GM23338 (cell line): ENCODE measurements at regions not wholly inside any gene's neighbourhood (a gene's known extent, or its start where the extent isn't known, plus 50 kb on each side); places are given as distances from the start of the nearest gene placed in this dataset.

Experiments used
- CREB1 ChIP-seq: fragments of 250-450 bp; sonication (Bioruptor Pico); IDR thresholded peaks from 2 replicates; pipeline ENCODE4 v1.5.0; 2020; ENCODE audit warnings: low read depth, mild to moderate bottlenecking, moderate library complexity
- EZH2 ChIP-seq: fragments of 200-600 bp; sonication (generic); IDR thresholded peaks from one replicate; pipeline ENCODE4 v1.8.0; 2017; ENCODE audit warnings: antibody characterized with exemption, mild to moderate bottlenecking, low read depth; ENCODE audit not compliant: unreplicated experiment
- EZH2phosphoT487 ChIP-seq: fragments of 200-600 bp; sonication (generic); IDR thresholded peaks from one replicate; pipeline ENCODE4 v1.8.1; 2018; ENCODE audit warnings: antibody characterized with exemption; ENCODE audit not compliant: unreplicated experiment
- JUNB ChIP-seq: IDR thresholded peaks from one replicate; pipeline ENCODE4 v1.6.1; 2016; ENCODE audit warnings: antibody characterized with exemption; ENCODE audit not compliant: unreplicated experiment
- NANOG ChIP-seq: IDR thresholded peaks from 2 replicates; pipeline ENCODE4 v1.6.1; 2016; ENCODE audit warnings: antibody characterized with exemption, borderline replicate concordance
- POLR2AphosphoS5 ChIP-seq: IDR thresholded peaks from 2 replicates; pipeline ENCODE4 v1.6.1; 2016; ENCODE audit warnings: antibody characterized with exemption, low read depth
- STAT1 ChIP-seq: IDR thresholded peaks from one replicate; pipeline ENCODE4 v1.6.1; 2016; ENCODE audit warnings: antibody characterized with exemption; ENCODE audit not compliant: unreplicated experiment
- ZNF114 ChIP-seq: fragments of 250-450 bp; sonication (Bioruptor Pico); IDR thresholded peaks from 2 replicates; pipeline ENCODE4 v1.5.0; 2020; ENCODE audit warnings: mild to moderate bottlenecking, moderate library complexity
- ZNF331 ChIP-seq: fragments of 250-450 bp; sonication (Bioruptor Pico); IDR thresholded peaks from 2 replicates; pipeline ENCODE4 v1.5.0; 2020; ENCODE audit warnings: low read depth, mild to moderate bottlenecking, moderate library complexity
- TF ChIP-seq, protein P1 (sequence below), 2 experiments: fragments of 200-600 bp in 1 of 2; sonication (generic) in 1 of 2; conservative IDR thresholded peaks; 2 replicates each; pipeline versions ENCODE4 v1.5.1 to v1.6.1; 2016 to 2017; ENCODE audit warnings: antibody characterized with exemption in 2 of 2, low read depth in 2 of 2, mild to moderate bottlenecking in 2 of 2, moderate library complexity in 1 of 2
- TF ChIP-seq, protein P2 (sequence below): IDR thresholded peaks from one replicate; pipeline ENCODE4 v1.6.1; 2018; ENCODE audit warnings: antibody characterized with exemption; ENCODE audit not compliant: unreplicated experiment
- TF ChIP-seq, protein P3 (sequence below): IDR thresholded peaks from 2 replicates; pipeline ENCODE4 v1.6.1; 2016; ENCODE audit warnings: antibody characterized with exemption
- TF ChIP-seq, protein P4 (sequence below): fragments of 250-450 bp; sonication (Bioruptor Pico); IDR thresholded peaks from 2 replicates; pipeline ENCODE4 v1.5.0; 2020; ENCODE audit warnings: mild to moderate bottlenecking, moderate library complexity

DNA sequence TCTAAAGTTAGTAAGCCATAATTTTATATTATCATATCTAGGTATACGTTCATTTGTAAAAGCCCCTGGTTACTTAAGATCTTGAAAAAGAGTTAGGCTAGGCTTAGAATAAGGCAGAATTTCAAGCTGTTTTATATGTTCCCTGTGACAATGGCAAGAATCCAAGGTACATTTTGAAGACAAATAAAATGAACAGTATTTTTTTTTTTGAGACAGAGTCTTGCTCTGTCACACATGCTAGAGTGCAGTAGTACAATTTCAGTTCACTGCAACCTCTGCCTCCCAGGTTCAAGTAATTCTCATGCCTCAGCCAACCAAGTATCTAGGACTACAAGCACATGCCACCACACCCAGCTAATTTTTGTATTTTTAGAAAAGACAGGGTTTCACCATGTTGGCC lies 139.2 kb downstream of the DUSP6 start:
- TF ChIP-seq POLR2AphosphoS5 (no peak), EZH2 (no peak), JUNB (no peak), EZH2phosphoT487 (no peak), NANOG (no peak), CREB1 (CRISPR knock-in tag) (no peak), STAT1 (no peak), ZNF331 (no peak), ZNF114 (CRISPR knock-in tag) (no peak)
- TF ChIP-seq, protein P1, sequence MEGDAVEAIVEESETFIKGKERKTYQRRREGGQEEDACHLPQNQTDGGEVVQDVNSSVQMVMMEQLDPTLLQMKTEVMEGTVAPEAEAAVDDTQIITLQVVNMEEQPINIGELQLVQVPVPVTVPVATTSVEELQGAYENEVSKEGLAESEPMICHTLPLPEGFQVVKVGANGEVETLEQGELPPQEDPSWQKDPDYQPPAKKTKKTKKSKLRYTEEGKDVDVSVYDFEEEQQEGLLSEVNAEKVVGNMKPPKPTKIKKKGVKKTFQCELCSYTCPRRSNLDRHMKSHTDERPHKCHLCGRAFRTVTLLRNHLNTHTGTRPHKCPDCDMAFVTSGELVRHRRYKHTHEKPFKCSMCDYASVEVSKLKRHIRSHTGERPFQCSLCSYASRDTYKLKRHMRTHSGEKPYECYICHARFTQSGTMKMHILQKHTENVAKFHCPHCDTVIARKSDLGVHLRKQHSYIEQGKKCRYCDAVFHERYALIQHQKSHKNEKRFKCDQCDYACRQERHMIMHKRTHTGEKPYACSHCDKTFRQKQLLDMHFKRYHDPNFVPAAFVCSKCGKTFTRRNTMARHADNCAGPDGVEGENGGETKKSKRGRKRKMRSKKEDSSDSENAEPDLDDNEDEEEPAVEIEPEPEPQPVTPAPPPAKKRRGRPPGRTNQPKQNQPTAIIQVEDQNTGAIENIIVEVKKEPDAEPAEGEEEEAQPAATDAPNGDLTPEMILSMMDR (conservative IDR thresholded peaks at IDR 0.05; ENCODE audit: low read depth in 2 of 2) = no peak
- TF ChIP-seq, protein P2, sequence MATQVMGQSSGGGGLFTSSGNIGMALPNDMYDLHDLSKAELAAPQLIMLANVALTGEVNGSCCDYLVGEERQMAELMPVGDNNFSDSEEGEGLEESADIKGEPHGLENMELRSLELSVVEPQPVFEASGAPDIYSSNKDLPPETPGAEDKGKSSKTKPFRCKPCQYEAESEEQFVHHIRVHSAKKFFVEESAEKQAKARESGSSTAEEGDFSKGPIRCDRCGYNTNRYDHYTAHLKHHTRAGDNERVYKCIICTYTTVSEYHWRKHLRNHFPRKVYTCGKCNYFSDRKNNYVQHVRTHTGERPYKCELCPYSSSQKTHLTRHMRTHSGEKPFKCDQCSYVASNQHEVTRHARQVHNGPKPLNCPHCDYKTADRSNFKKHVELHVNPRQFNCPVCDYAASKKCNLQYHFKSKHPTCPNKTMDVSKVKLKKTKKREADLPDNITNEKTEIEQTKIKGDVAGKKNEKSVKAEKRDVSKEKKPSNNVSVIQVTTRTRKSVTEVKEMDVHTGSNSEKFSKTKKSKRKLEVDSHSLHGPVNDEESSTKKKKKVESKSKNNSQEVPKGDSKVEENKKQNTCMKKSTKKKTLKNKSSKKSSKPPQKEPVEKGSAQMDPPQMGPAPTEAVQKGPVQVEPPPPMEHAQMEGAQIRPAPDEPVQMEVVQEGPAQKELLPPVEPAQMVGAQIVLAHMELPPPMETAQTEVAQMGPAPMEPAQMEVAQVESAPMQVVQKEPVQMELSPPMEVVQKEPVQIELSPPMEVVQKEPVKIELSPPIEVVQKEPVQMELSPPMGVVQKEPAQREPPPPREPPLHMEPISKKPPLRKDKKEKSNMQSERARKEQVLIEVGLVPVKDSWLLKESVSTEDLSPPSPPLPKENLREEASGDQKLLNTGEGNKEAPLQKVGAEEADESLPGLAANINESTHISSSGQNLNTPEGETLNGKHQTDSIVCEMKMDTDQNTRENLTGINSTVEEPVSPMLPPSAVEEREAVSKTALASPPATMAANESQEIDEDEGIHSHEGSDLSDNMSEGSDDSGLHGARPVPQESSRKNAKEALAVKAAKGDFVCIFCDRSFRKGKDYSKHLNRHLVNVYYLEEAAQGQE = no peak
- TF ChIP-seq, protein P3, sequence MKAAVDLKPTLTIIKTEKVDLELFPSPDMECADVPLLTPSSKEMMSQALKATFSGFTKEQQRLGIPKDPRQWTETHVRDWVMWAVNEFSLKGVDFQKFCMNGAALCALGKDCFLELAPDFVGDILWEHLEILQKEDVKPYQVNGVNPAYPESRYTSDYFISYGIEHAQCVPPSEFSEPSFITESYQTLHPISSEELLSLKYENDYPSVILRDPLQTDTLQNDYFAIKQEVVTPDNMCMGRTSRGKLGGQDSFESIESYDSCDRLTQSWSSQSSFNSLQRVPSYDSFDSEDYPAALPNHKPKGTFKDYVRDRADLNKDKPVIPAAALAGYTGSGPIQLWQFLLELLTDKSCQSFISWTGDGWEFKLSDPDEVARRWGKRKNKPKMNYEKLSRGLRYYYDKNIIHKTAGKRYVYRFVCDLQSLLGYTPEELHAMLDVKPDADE = no peak
- TF ChIP-seq, protein P4, sequence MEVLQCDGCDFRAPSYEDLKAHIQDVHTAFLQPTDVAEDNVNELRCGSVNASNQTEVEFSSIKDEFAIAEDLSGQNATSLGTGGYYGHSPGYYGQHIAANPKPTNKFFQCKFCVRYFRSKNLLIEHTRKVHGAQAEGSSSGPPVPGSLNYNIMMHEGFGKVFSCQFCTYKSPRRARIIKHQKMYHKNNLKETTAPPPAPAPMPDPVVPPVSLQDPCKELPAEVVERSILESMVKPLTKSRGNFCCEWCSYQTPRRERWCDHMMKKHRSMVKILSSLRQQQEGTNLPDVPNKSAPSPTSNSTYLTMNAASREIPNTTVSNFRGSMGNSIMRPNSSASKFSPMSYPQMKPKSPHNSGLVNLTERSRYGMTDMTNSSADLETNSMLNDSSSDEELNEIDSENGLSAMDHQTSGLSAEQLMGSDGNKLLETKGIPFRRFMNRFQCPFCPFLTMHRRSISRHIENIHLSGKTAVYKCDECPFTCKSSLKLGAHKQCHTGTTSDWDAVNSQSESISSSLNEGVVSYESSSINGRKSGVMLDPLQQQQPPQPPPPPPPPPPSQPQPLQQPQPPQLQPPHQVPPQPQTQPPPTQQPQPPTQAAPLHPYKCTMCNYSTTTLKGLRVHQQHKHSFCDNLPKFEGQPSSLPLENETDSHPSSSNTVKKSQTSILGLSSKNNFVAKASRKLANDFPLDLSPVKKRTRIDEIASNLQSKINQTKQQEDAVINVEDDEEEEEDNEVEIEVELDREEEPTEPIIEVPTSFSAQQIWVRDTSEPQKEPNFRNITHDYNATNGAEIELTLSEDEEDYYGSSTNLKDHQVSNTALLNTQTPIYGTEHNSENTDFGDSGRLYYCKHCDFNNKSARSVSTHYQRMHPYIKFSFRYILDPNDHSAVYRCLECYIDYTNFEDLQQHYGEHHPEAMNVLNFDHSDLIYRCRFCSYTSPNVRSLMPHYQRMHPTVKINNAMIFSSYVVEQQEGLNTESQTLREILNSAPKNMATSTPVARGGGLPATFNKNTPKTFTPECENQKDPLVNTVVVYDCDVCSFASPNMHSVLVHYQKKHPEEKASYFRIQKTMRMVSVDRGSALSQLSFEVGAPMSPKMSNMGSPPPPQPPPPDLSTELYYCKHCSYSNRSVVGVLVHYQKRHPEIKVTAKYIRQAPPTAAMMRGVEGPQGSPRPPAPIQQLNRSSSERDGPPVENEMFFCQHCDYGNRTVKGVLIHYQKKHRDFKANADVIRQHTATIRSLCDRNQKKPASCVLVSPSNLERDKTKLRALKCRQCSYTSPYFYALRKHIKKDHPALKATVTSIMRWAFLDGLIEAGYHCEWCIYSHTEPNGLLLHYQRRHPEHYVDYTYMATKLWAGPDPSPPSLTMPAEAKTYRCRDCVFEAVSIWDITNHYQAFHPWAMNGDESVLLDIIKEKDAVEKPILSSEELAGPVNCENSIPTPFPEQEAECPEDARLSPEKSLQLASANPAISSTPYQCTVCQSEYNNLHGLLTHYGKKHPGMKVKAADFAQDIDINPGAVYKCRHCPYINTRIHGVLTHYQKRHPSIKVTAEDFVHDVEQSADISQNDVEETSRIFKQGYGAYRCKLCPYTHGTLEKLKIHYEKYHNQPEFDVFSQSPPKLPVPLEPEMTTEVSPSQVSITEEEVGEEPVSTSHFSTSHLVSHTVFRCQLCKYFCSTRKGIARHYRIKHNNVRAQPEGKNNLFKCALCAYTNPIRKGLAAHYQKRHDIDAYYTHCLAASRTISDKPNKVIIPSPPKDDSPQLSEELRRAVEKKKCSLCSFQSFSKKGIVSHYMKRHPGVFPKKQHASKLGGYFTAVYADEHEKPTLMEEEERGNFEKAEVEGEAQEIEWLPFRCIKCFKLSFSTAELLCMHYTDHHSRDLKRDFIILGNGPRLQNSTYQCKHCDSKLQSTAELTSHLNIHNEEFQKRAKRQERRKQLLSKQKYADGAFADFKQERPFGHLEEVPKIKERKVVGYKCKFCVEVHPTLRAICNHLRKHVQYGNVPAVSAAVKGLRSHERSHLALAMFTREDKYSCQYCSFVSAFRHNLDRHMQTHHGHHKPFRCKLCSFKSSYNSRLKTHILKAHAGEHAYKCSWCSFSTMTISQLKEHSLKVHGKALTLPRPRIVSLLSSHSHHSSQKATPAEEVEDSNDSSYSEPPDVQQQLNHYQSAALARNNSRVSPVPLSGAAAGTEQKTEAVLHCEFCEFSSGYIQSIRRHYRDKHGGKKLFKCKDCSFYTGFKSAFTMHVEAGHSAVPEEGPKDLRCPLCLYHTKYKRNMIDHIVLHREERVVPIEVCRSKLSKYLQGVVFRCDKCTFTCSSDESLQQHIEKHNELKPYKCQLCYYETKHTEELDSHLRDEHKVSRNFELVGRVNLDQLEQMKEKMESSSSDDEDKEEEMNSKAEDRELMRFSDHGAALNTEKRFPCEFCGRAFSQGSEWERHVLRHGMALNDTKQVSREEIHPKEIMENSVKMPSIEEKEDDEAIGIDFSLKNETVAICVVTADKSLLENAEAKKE (CRISPR knock-in tag) = no peak
